Right lobe of liver (tissue), 4 donors: ENCODE measurements at regions not wholly inside any gene's neighbourhood (a gene's known extent, or its start where the extent isn't known, plus 50 kb on each side); places are given as distances from the start of the nearest gene placed in this dataset.

Experiments
- CTCF ChIP-seq, 4 donors: fragments of 200-600 bp in 3 of 4; fragments of 450-650 bp in 1 of 4; IDR thresholded peaks; one replicate each; pipeline versions ENCODE4 v1.5.1 to v1.8.0; 2016 to 2022; ENCODE audit warnings: antibody characterized with exemption in 4 of 4, mild to moderate bottlenecking in 2 of 4
- POLR2A ChIP-seq: fragments of 450-650 bp; IDR thresholded peaks from one replicate; pipeline ENCODE4 v1.6.1; 2017; ENCODE audit warnings: antibody characterized with exemption, mild to moderate bottlenecking
- donor health status: DM: no; HTN: no; CAD: no.
- donor health status: DM: no; HTN: no; CAD: no.
- donor health status: DM: no; HTN: yes; CAD: no.

GRCh38 chr2:149902081-149902480 is 314.5 kb upstream of the MMADHC start:
- no peak for TF ChIP-seq CTCF (IDR thresholded peaks at IDR 0.05)
- no peak for TF ChIP-seq POLR2A
